A673 (cell line): ENCODE measurements at regions not wholly inside any gene's neighbourhood (a gene's known extent, or its start where the extent isn't known, plus 50 kb on each side); places are given as distances from the start of the nearest gene placed in this dataset.

Source experiments
- EZH2 ChIP-seq: fragments of 200-600 bp; sonication (generic); IDR thresholded peaks from 2 replicates; pipeline ENCODE4 v1.6.1; 2017; ENCODE audit warnings: borderline replicate concordance, low read depth, mild to moderate bottlenecking, mixed read lengths, antibody characterized with exemption, low read length; ENCODE audit not compliant: poor library complexity, severe bottlenecking
- TF ChIP-seq, protein P1 (sequence below): fragments of 300-800, 200-600 bp; sonication (generic); conservative IDR thresholded peaks from 2 replicates; pipeline ENCODE4 v1.5.1; 2017; ENCODE audit warnings: low read depth, mild to moderate bottlenecking, antibody characterized with exemption, low read length, moderate library complexity, mixed read lengths

GRCh38 chr6:147035886-147036285 lies 168.3 kb upstream of the STXBP5 start:
- TF ChIP-seq, protein P1, sequence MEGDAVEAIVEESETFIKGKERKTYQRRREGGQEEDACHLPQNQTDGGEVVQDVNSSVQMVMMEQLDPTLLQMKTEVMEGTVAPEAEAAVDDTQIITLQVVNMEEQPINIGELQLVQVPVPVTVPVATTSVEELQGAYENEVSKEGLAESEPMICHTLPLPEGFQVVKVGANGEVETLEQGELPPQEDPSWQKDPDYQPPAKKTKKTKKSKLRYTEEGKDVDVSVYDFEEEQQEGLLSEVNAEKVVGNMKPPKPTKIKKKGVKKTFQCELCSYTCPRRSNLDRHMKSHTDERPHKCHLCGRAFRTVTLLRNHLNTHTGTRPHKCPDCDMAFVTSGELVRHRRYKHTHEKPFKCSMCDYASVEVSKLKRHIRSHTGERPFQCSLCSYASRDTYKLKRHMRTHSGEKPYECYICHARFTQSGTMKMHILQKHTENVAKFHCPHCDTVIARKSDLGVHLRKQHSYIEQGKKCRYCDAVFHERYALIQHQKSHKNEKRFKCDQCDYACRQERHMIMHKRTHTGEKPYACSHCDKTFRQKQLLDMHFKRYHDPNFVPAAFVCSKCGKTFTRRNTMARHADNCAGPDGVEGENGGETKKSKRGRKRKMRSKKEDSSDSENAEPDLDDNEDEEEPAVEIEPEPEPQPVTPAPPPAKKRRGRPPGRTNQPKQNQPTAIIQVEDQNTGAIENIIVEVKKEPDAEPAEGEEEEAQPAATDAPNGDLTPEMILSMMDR = no peak
- TF ChIP-seq EZH2 = no peak
